HL-60 (cell line): ENCODE measurements at regions not wholly inside any gene's neighbourhood (a gene's known extent, or its start where the extent isn't known, plus 50 kb on each side); places are given as distances from the start of the nearest gene placed in this dataset.

Experiments
- DNase-seq, 2 experiments: peaks; one replicate each; pipeline ENCODE4 v3.0.0-alpha.2; 2010 to 2020; ENCODE audit warnings: low read depth in 1 of 2, low spot score in 1 of 2
- H3K27ac ChIP-seq: fragments of 250-450 bp; sonication (Bioruptor Pico); replicated peaks from 2 replicates; pipeline ENCODE4 v1.5.1; 2020; ENCODE audit warnings: mild to moderate bottlenecking, moderate library complexity
- H3K27me3 ChIP-seq: fragments of 250-450 bp; sonication (Bioruptor Pico); 2 replicates; pipeline ENCODE4 v1.5.1; 2021; ENCODE audit warnings: mild to moderate bottlenecking, moderate library complexity; ENCODE audit not compliant: insufficient read depth, poor library complexity, severe bottlenecking
- H3K4me3 ChIP-seq: replicated peaks from 2 replicates; pipeline ENCODE4 v1.5.1; 2011; ENCODE audit warnings: mild to moderate bottlenecking, control low read depth, low read length; ENCODE audit not compliant: insufficient read depth
- GABPA ChIP-seq: IDR thresholded peaks from 2 replicates; pipeline ENCODE4 v1.6.1; 2012; ENCODE audit warnings: low read depth
- POLR2AphosphoS5 ChIP-seq: IDR thresholded peaks from 2 replicates; pipeline ENCODE4 v1.6.1; 2012; ENCODE audit warnings: low read depth
- SPI1 ChIP-seq: IDR thresholded peaks from 2 replicates; pipeline ENCODE4 v1.6.1; 2012; ENCODE audit warnings: low read depth, mild to moderate bottlenecking, borderline replicate concordance
- TF ChIP-seq, protein P1 (sequence below): IDR thresholded peaks from 2 replicates; pipeline ENCODE4 v1.6.1; 2012; ENCODE audit warnings: low read depth; ENCODE audit not compliant: insufficient replicate concordance
- TF ChIP-seq, protein P2 (sequence below): IDR thresholded peaks from one replicate; pipeline ENCODE4 v1.5.1; 2011; ENCODE audit warnings: low read length, control low read depth, inconsistent platforms; ENCODE audit not compliant: insufficient read depth

DNA sequence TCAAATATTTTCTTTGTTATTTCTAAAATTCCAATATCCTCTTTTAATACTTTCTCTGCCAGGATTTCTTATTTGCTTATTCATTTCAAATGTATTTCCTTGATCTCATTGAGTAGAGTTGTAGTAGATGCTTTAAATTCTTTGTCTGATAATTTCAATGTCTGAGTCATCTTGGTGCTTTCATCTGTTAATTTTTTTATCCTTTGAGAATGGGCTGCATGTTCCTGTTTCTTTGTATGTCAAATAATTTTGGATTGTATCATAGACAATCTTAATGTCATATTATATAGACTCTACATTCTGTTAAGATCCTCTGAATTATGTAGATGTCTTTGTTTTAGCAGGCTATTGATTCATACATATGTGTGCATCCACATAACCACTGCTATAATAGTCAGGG, 57.5 kb downstream of the MYEOV start:
- DNase-seq = no peak
- Histone ChIP-seq H3K4me3 (no peak overlapping the region), H3K27ac (no peak overlapping the region), H3K27me3 (no peaks in the 10 kb centered on the region)
- TF ChIP-seq POLR2AphosphoS5 = no peak
- TF ChIP-seq GABPA = no peak
- TF ChIP-seq, protein P1, sequence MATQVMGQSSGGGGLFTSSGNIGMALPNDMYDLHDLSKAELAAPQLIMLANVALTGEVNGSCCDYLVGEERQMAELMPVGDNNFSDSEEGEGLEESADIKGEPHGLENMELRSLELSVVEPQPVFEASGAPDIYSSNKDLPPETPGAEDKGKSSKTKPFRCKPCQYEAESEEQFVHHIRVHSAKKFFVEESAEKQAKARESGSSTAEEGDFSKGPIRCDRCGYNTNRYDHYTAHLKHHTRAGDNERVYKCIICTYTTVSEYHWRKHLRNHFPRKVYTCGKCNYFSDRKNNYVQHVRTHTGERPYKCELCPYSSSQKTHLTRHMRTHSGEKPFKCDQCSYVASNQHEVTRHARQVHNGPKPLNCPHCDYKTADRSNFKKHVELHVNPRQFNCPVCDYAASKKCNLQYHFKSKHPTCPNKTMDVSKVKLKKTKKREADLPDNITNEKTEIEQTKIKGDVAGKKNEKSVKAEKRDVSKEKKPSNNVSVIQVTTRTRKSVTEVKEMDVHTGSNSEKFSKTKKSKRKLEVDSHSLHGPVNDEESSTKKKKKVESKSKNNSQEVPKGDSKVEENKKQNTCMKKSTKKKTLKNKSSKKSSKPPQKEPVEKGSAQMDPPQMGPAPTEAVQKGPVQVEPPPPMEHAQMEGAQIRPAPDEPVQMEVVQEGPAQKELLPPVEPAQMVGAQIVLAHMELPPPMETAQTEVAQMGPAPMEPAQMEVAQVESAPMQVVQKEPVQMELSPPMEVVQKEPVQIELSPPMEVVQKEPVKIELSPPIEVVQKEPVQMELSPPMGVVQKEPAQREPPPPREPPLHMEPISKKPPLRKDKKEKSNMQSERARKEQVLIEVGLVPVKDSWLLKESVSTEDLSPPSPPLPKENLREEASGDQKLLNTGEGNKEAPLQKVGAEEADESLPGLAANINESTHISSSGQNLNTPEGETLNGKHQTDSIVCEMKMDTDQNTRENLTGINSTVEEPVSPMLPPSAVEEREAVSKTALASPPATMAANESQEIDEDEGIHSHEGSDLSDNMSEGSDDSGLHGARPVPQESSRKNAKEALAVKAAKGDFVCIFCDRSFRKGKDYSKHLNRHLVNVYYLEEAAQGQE = no peak
- no peak for TF ChIP-seq SPI1
- TF ChIP-seq, protein P2, sequence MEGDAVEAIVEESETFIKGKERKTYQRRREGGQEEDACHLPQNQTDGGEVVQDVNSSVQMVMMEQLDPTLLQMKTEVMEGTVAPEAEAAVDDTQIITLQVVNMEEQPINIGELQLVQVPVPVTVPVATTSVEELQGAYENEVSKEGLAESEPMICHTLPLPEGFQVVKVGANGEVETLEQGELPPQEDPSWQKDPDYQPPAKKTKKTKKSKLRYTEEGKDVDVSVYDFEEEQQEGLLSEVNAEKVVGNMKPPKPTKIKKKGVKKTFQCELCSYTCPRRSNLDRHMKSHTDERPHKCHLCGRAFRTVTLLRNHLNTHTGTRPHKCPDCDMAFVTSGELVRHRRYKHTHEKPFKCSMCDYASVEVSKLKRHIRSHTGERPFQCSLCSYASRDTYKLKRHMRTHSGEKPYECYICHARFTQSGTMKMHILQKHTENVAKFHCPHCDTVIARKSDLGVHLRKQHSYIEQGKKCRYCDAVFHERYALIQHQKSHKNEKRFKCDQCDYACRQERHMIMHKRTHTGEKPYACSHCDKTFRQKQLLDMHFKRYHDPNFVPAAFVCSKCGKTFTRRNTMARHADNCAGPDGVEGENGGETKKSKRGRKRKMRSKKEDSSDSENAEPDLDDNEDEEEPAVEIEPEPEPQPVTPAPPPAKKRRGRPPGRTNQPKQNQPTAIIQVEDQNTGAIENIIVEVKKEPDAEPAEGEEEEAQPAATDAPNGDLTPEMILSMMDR = no peak

DNA sequence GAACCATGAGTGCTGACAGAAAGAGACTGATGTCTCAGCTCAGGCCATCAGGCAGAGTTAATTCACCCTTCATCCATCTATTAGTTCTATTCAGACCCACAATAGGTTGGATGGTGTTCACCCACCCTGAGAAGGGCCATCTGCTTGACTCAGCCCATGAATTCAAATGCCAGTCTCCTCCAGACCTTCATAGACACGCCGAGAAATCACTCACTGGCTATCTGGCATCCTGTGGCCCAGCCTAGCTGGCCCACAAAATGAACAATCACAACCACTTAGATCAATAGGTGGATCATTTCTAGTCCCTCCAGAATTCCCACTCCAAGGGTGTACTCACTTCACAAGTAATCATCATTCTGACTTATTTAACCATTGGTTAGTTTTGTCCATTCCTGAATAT, 58.2 kb downstream of the MYEOV start:
- no peak for DNase-seq
- H3K4me3 ChIP-seq = no peak overlapping the region
- no peak for TF ChIP-seq SPI1
- TF ChIP-seq, protein P2 = no peak
- TF ChIP-seq POLR2AphosphoS5 = no peak
- no peak for TF ChIP-seq GABPA
- TF ChIP-seq, protein P1 = no peak
- no peaks in the 10 kb centered on the region for H3K27me3 ChIP-seq
- no peak overlapping the region for H3K27ac ChIP-seq

DNA sequence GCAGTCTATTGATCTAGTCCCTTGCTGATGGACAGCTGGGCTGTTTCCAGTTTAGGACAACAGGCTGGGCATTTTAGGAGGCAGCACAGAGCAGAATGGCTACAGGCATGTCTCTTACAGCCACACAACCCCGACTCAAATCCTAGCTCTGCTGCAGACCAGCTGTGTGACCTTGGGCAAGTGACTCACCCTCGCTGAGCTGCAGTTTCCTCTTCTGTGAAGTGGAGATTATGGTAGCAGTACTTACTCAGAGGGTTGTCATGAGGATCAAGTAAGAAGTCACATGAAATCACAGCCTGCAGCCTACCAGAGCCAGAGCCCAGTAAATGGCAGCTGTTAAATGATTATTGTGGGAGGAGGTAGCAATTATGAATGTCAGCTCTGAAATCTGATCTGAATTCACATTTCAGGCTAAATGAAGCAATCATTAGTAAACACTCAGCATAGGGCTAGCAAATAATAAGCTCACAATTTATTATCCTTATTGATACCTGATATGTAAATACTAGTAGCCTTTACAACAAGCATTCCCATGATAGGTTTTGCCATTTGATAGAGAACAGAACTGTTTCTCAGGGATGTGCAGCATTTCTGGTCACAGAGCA, 58.9 kb downstream of the MYEOV start:
- H3K4me3 ChIP-seq = no peak overlapping the region
- H3K27ac ChIP-seq = no peak overlapping the region
- no peaks in the 10 kb centered on the region for H3K27me3 ChIP-seq
- DNase-seq = no peak
- TF ChIP-seq, protein P1 = no peak
